ENCODE measurements at regions not wholly inside any gene's neighbourhood (a gene's known extent, or its start where the extent isn't known, plus 50 kb on each side); places are given as distances from the start of the nearest gene placed in this dataset.

DNA sequence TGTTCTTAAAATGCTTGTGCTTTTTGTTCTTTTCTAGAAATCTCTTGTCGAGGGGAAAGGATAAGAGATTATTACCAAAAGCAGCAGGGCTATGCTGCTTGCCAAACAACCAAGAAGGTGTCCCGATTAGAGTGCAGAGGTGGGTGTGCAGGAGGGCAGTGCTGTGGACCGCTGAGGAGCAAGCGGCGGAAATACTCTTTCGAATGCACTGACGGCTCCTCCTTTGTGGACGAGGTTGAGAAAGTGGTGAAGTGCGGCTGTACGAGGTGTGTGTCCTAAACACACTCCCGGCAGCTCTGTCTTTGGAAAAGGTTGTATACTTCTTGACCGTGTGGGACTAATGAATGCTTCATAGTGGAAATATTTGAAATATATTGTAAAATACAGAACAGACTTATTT is 81.5 kb upstream of the PACRGL start:
- H3K4me1 ChIP-seq (ENCODE audit: insufficient read depth, low read length): no peaks in the 10 kb centered on the region
- WGBS (ENCODE audit: low lambda C conversion rate): 15% methylated on average over 12 of the region's 12 CpGs
- in situ Hi-C loops (cut with HindIII; ENCODE audit: extremely low pct_ligation_motif_present, low pct_unique_long_range_greater_than_20kb) (no loop called here), intact Hi-C loops (cut with micrococcal nuclease; ENCODE audit: unreplicated experiment) (no loop called here)
- ChIA-PET POLR2A (no interaction called here), CTCF (ENCODE audit: low intra/inter-chr PET ratio, low total read pairs) (no interaction called here)
- no peak for ATAC-seq
- no peak overlapping the region for H3K9ac ChIP-seq (ENCODE audit: insufficient read depth, low read depth, low read length)
- H4K20me1 ChIP-seq (ENCODE audit: insufficient read depth, low read length): no peaks in the 10 kb centered on the region
- H3K4me2 ChIP-seq (ENCODE audit: low read depth, low read length): no peak overlapping the region
- no TSS peak for BruUV-seq (replicated peaks)
- no peak overlapping the region for H3K4me3 ChIP-seq (replicated peaks in 1 of 3; ENCODE audit: insufficient read depth in 1 of 3, low read depth in 2 of 3, low read length in 3 of 3)
- H3K79me2 ChIP-seq (ENCODE audit: insufficient read depth, low read length): no peaks in the 10 kb centered on the region
- FAIRE-seq: no peak
- H3K27me3 ChIP-seq (ENCODE audit: control insufficient read depth in 1 of 2, insufficient read depth in 2 of 2, low read length in 2 of 2): no peaks in the 10 kb centered on the region
- TF ChIP-seq, protein P1, sequence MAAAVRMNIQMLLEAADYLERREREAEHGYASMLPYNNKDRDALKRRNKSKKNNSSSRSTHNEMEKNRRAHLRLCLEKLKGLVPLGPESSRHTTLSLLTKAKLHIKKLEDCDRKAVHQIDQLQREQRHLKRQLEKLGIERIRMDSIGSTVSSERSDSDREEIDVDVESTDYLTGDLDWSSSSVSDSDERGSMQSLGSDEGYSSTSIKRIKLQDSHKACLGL (CRISPR knock-in tag; IDR thresholded peaks at IDR 0.05): no peak
- TF ChIP-seq ZNF841 (CRISPR knock-in tag; IDR thresholded peaks at IDR 0.05; ENCODE audit: borderline replicate concordance): no peak
- TF ChIP-seq FOXK1 (CRISPR knock-in tag; IDR thresholded peaks at IDR 0.05; ENCODE audit: borderline replicate concordance, low read depth): no peak
- TF ChIP-seq AKAP8 (CRISPR knock-in tag; IDR thresholded peaks at IDR 0.05): no peak
- TF ChIP-seq, protein P2, sequence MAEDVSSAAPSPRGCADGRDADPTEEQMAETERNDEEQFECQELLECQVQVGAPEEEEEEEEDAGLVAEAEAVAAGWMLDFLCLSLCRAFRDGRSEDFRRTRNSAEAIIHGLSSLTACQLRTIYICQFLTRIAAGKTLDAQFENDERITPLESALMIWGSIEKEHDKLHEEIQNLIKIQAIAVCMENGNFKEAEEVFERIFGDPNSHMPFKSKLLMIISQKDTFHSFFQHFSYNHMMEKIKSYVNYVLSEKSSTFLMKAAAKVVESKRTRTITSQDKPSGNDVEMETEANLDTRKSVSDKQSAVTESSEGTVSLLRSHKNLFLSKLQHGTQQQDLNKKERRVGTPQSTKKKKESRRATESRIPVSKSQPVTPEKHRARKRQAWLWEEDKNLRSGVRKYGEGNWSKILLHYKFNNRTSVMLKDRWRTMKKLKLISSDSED (CRISPR knock-in tag; IDR thresholded peaks at IDR 0.05): no peak
- TF ChIP-seq FLYWCH1 (CRISPR knock-in tag; IDR thresholded peaks at IDR 0.05): no peak
- no peak for TF ChIP-seq SALL2 (CRISPR knock-in tag; IDR thresholded peaks at IDR 0.05)
- no peak for TF ChIP-seq MTA1 (CRISPR knock-in tag; IDR thresholded peaks at IDR 0.05; ENCODE audit: borderline replicate concordance)
- no peak for TF ChIP-seq TOE1 (CRISPR knock-in tag; IDR thresholded peaks at IDR 0.05)
- TF ChIP-seq MED1 (CRISPR knock-in tag; IDR thresholded peaks at IDR 0.05): no peak
- TF ChIP-seq YEATS2 (CRISPR knock-in tag; IDR thresholded peaks at IDR 0.05; ENCODE audit: borderline replicate concordance): no peak
- TF ChIP-seq ZNF451 (CRISPR knock-in tag; IDR thresholded peaks at IDR 0.05): no peak
- TF ChIP-seq ZSCAN20 (CRISPR knock-in tag; IDR thresholded peaks at IDR 0.05; ENCODE audit: borderline replicate concordance): no peak
- TF ChIP-seq NBN (conservative IDR thresholded peaks at IDR 0.05): no peak
- TF ChIP-seq ZFP36 (IDR thresholded peaks at IDR 0.05; ENCODE audit: borderline replicate concordance, low read depth, low read length, partially characterized antibody): no peak
- TF ChIP-seq, protein P3, sequence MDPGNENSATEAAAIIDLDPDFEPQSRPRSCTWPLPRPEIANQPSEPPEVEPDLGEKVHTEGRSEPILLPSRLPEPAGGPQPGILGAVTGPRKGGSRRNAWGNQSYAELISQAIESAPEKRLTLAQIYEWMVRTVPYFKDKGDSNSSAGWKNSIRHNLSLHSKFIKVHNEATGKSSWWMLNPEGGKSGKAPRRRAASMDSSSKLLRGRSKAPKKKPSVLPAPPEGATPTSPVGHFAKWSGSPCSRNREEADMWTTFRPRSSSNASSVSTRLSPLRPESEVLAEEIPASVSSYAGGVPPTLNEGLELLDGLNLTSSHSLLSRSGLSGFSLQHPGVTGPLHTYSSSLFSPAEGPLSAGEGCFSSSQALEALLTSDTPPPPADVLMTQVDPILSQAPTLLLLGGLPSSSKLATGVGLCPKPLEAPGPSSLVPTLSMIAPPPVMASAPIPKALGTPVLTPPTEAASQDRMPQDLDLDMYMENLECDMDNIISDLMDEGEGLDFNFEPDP (CRISPR knock-in tag; conservative IDR thresholded peaks at IDR 0.05): no peak
- no peak overlapping the region for H3K27ac ChIP-seq (ENCODE audit: extremely low read length, insufficient read depth, low read length)
- H3K36me3 ChIP-seq (replicated peaks in 1 of 2; ENCODE audit: control insufficient read depth in 1 of 2, insufficient read depth in 2 of 2, low read length in 2 of 2): no peaks in the 10 kb centered on the region
- DNase-seq (ENCODE audit: low spot score): no peak
- H2AFZ ChIP-seq (ENCODE audit: low read length): no peak overlapping the region
- no peaks in the 10 kb centered on the region for H3K9me3 ChIP-seq (ENCODE audit: low read length)
